Duodenal mucosa (tissue), 2 donors: ENCODE measurements at regions not wholly inside any gene's neighbourhood (a gene's known extent, or its start where the extent isn't known, plus 50 kb on each side); places are given as distances from the start of the nearest gene placed in this dataset.

Experiments used
- H3K27ac ChIP-seq: one replicate; pipeline ENCODE4 v1.7.0; 2013; ENCODE audit warnings: low read depth, low read length
- H3K27me3 ChIP-seq, 2 donors: one replicate each; pipeline ENCODE4 v1.7.0; 2013; ENCODE audit warnings: low read length in 2 of 2, control low read depth in 1 of 2; ENCODE audit not compliant: insufficient read depth in 2 of 2, control insufficient read depth in 1 of 2
- H3K36me3 ChIP-seq, 2 donors: one replicate each; pipeline ENCODE4 v1.7.0; 2013; ENCODE audit warnings: low read length in 2 of 2, control low read depth in 1 of 2; ENCODE audit not compliant: insufficient read depth in 2 of 2, control insufficient read depth in 1 of 2
- H3K4me1 ChIP-seq, 2 donors: one replicate each; pipeline ENCODE4 v1.7.0; 2013; ENCODE audit warnings: low read length in 2 of 2, control low read depth in 1 of 2; ENCODE audit not compliant: insufficient read depth in 2 of 2, control insufficient read depth in 1 of 2
- H3K4me3 ChIP-seq, 2 donors: one replicate each; pipeline ENCODE4 v1.7.0; 2013; ENCODE audit warnings: low read length in 2 of 2, low read depth in 1 of 2
- H3K9ac ChIP-seq, 2 donors: one replicate each; pipeline ENCODE4 v1.7.0; 2013; ENCODE audit warnings: low read length in 2 of 2, low read depth in 1 of 2
- H3K9me3 ChIP-seq, 2 donors: one replicate each; pipeline ENCODE4 v1.7.0; 2013; ENCODE audit warnings: low read length in 2 of 2, control low read depth in 1 of 2; ENCODE audit not compliant: control insufficient read depth in 1 of 2

- H3K27ac ChIP-seq = no peak overlapping the region
- H3K9ac ChIP-seq = no peak overlapping the region
- no peaks in the 10 kb centered on the region for H3K9me3 ChIP-seq
- no peak overlapping the region for H3K4me3 ChIP-seq
- peaks cover 0 to 6% of the 10 kb centered on the region in 2 donors for H3K27me3 ChIP-seq
- H3K36me3 ChIP-seq = no peaks in the 10 kb centered on the region
- peaks cover 3 to 4% of the 10 kb centered on the region in 2 donors for H3K4me1 ChIP-seq
Measured at GRCh38 chrX:39821709-39822095, 276.1 kb downstream of the BCOR start.

- Histone ChIP-seq H3K9me3 (no peaks in the 10 kb centered on the region), H3K9ac (no peak overlapping the region), H3K36me3 (no peaks in the 10 kb centered on the region), H3K27ac (no peak overlapping the region), H3K4me1 (peaks cover 3 to 4% of the 10 kb centered on the region in 2 donors), H3K4me3 (no peak overlapping the region), H3K27me3 (peaks cover 0 to 6% of the 10 kb centered on the region in 2 donors)
Measured at GRCh38 chrX:39822133-39822748, 275.5 kb downstream of the BCOR start.

GRCh38 chrX:39823424-39823823, 274.3 kb downstream of the BCOR start:
- H3K27me3 ChIP-seq = peaks cover 0 to 6% of the 10 kb centered on the region in 2 donors

GRCh38 chrX:39823854-39824253, 273.9 kb downstream of the BCOR start:
- H3K27me3 ChIP-seq = peaks cover 0 to 6% of the 10 kb centered on the region in 2 donors
- H3K4me1 ChIP-seq = peaks cover 0 to 3% of the 10 kb centered on the region in 2 donors
- no peaks in the 10 kb centered on the region for H3K36me3 ChIP-seq
- H3K4me3 ChIP-seq = no peak overlapping the region
- H3K9ac ChIP-seq = no peak overlapping the region
- H3K27ac ChIP-seq = no peak overlapping the region
- no peaks in the 10 kb centered on the region for H3K9me3 ChIP-seq

More at GRCh38 chrX:39823424-39823823, 274.3 kb downstream of the BCOR start:
- Histone ChIP-seq H3K9me3 (no peaks in the 10 kb centered on the region), H3K4me3 (no peak overlapping the region), H3K36me3 (no peaks in the 10 kb centered on the region), H3K9ac (no peak overlapping the region), H3K4me1 (peaks cover 0 to 3% of the 10 kb centered on the region in 2 donors), H3K27ac (no peak overlapping the region)

- H3K4me1 ChIP-seq = no peaks in the 10 kb centered on the region
- H3K9me3 ChIP-seq = no peaks in the 10 kb centered on the region
- H3K27me3 ChIP-seq = peaks cover 0 to 3% of the 10 kb centered on the region in 2 donors
- H3K4me3 ChIP-seq = no peak overlapping the region
- H3K36me3 ChIP-seq = no peaks in the 10 kb centered on the region
- no peak overlapping the region for H3K27ac ChIP-seq
- H3K9ac ChIP-seq = no peak overlapping the region
Measured at GRCh38 chrX:39826813-39827543, 270.8 kb downstream of the BCOR start.

- Histone ChIP-seq H3K9ac (no peak overlapping the region), H3K4me1 (no peaks in the 10 kb centered on the region), H3K9me3 (no peaks in the 10 kb centered on the region), H3K4me3 (no peak overlapping the region), H3K27ac (no peak overlapping the region), H3K27me3 (no peaks in the 10 kb centered on the region), H3K36me3 (no peaks in the 10 kb centered on the region)
Measured at GRCh38 chrX:39827951-39828350, 269.8 kb downstream of the BCOR start.

- H3K27me3 ChIP-seq = no peaks in the 10 kb centered on the region
- H3K9ac ChIP-seq = no peak overlapping the region
- no peak overlapping the region for H3K4me3 ChIP-seq
- no peaks in the 10 kb centered on the region for H3K36me3 ChIP-seq
- H3K27ac ChIP-seq = no peak overlapping the region
- no peaks in the 10 kb centered on the region for H3K9me3 ChIP-seq
- no peaks in the 10 kb centered on the region for H3K4me1 ChIP-seq
Measured at GRCh38 chrX:39828971-39829370, 268.8 kb downstream of the BCOR start.

GRCh38 chrX:39829965-39830364, 267.8 kb downstream of the BCOR start:
- Histone ChIP-seq H3K27ac (no peak overlapping the region), H3K4me1 (no peaks in the 10 kb centered on the region), H3K9ac (no peak overlapping the region), H3K27me3 (no peaks in the 10 kb centered on the region), H3K36me3 (no peaks in the 10 kb centered on the region), H3K4me3 (no peak overlapping the region), H3K9me3 (no peaks in the 10 kb centered on the region)

- H3K4me1 ChIP-seq = no peaks in the 10 kb centered on the region
- no peak overlapping the region for H3K4me3 ChIP-seq
- H3K36me3 ChIP-seq = no peaks in the 10 kb centered on the region
- no peaks in the 10 kb centered on the region for H3K27me3 ChIP-seq
- no peak overlapping the region for H3K27ac ChIP-seq
- H3K9ac ChIP-seq = no peak overlapping the region
- H3K9me3 ChIP-seq = no peaks in the 10 kb centered on the region
Measured at GRCh38 chrX:39830414-39830813, 267.3 kb downstream of the BCOR start.

GRCh38 chrX:39832211-39832610, 265.5 kb downstream of the BCOR start:
- Histone ChIP-seq H3K9me3 (no peaks in the 10 kb centered on the region), H3K36me3 (no peaks in the 10 kb centered on the region), H3K9ac (no peak overlapping the region), H3K27me3 (no peaks in the 10 kb centered on the region), H3K4me1 (no peaks in the 10 kb centered on the region), H3K4me3 (no peak overlapping the region), H3K27ac (no peak overlapping the region)
